ENCODE measurements at regions not wholly inside any gene's neighbourhood (a gene's known extent, or its start where the extent isn't known, plus 50 kb on each side); places are given as distances from the start of the nearest gene placed in this dataset.

DNA sequence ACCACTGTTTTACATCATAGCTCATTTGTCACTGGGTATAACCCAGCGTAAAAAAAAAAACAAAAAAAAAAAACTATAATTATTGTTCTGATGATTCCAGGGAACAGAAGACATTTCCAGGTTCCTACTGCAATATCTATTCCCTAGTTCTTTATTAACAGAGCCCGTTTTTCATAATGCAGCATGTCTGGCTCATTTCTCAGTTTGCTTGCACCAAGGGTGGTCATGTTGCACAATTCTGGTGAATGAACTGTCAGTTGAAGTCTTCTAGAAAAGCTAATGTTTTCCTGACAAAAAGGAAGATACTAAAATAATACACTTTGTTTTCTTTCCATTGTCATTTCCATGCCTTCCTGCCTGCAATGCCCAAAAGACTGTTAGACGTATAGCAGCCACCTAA lies 180.1 kb downstream of the RDH14 start:
- no peak for TF ChIP-seq POLR2A (IDR thresholded peaks at IDR 0.05)
- TF ChIP-seq, protein P1, sequence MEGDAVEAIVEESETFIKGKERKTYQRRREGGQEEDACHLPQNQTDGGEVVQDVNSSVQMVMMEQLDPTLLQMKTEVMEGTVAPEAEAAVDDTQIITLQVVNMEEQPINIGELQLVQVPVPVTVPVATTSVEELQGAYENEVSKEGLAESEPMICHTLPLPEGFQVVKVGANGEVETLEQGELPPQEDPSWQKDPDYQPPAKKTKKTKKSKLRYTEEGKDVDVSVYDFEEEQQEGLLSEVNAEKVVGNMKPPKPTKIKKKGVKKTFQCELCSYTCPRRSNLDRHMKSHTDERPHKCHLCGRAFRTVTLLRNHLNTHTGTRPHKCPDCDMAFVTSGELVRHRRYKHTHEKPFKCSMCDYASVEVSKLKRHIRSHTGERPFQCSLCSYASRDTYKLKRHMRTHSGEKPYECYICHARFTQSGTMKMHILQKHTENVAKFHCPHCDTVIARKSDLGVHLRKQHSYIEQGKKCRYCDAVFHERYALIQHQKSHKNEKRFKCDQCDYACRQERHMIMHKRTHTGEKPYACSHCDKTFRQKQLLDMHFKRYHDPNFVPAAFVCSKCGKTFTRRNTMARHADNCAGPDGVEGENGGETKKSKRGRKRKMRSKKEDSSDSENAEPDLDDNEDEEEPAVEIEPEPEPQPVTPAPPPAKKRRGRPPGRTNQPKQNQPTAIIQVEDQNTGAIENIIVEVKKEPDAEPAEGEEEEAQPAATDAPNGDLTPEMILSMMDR (IDR thresholded peaks at IDR 0.05): no peak
